ENCODE measurements at regions not wholly inside any gene's neighbourhood (a gene's known extent, or its start where the extent isn't known, plus 50 kb on each side); places are given as distances from the start of the nearest gene placed in this dataset.

- no peaks in the 10 kb centered on the region for H3K9me3 ChIP-seq (replicated peaks; ENCODE audit: control insufficient read depth, insufficient read depth, low read length)
- ChIA-PET SMC1A (ENCODE audit: uncharacterized antibody, unreplicated experiment) (interaction anchor here (1.0 kb wide), 1 partner anchor 13 kb away, joined by 3 read pairs; no protein-coding TSS in a partner anchor), RAD21 (ENCODE audit: unreplicated experiment) (no interaction called here), POLR2A (no interaction called here), CTCF (no interaction called here)
- H3K4me1 ChIP-seq (ENCODE audit: control insufficient read depth, insufficient read depth, low read length), result no peaks in the 10 kb centered on the region
- H3K36me3 ChIP-seq (ENCODE audit: control insufficient read depth in 2 of 2, insufficient read depth in 2 of 2, low read length in 1 of 2), result no peaks in the 10 kb centered on the region
- H3K79me2 ChIP-seq (ENCODE audit: control insufficient read depth, insufficient read depth, low read length), result no peaks in the 10 kb centered on the region
- DNase-seq (ENCODE audit: low read depth, low spot score) (no peak), ATAC-seq (no peak), FAIRE-seq (no peak)
- 7% methylated on average over 3 of the region's 3 CpGs for WGBS (ENCODE audit: insufficient coverage, insufficient replicate concordance, low lambda C conversion rate, missing lambda C conversion rate)
- BruUV-seq (replicated peaks), result no TSS peak
- intact Hi-C loops (cut with micrococcal nuclease; ENCODE audit: unreplicated experiment) (no loop called here), in situ Hi-C loops (cut with MboI) (no loop called here)
- H2AFZ ChIP-seq (ENCODE audit: control insufficient read depth, low read depth, low read length), result no peak overlapping the region
- no peak overlapping the region for H3K9ac ChIP-seq (ENCODE audit: control insufficient read depth, insufficient read depth, low read length)
- H4K20me1 ChIP-seq (ENCODE audit: control insufficient read depth, insufficient read depth), result no peaks in the 10 kb centered on the region
- no peaks in the 10 kb centered on the region for H3K27me3 ChIP-seq (replicated peaks in 1 of 2; ENCODE audit: control insufficient read depth in 2 of 2, insufficient read depth in 2 of 2, low read length in 1 of 2)
- H3K27ac ChIP-seq (ENCODE audit: control insufficient read depth, insufficient read depth), result no peak overlapping the region
- TF ChIP-seq RBBP5 (conservative IDR thresholded peaks at IDR 0.05), result no peak
- TF ChIP-seq USF2 (IDR thresholded peaks at IDR 0.05; ENCODE audit: borderline replicate concordance, low read depth, low read length), result no peak
- no peak for TF ChIP-seq ZNF592 (IDR thresholded peaks at IDR 0.05)
- no peak for TF ChIP-seq FOXK2 (IDR thresholded peaks at IDR 0.05)
- no peak for TF ChIP-seq PML (IDR thresholded peaks at IDR 0.05; ENCODE audit: low read length)
- TF ChIP-seq BCLAF1 (IDR thresholded peaks at IDR 0.05), result no peak
- no peak for TF ChIP-seq DPF2 (IDR thresholded peaks at IDR 0.05)
- TF ChIP-seq TAF1 (IDR thresholded peaks at IDR 0.05; ENCODE audit: borderline replicate concordance, low read depth, low read length), result no peak
- no peak for TF ChIP-seq WRNIP1 (IDR thresholded peaks at IDR 0.05; ENCODE audit: borderline replicate concordance, low read depth, low read length)
- no peak for TF ChIP-seq NBN (IDR thresholded peaks at IDR 0.05)
- H3K4me3 ChIP-seq, result no peak overlapping the region
- H3K4me2 ChIP-seq (ENCODE audit: control insufficient read depth, insufficient read depth), result no peak overlapping the region
Measured at GRCh38 chr5:62681117-62681850, 102.7 kb downstream of the LRRC70 start.

Measured in GM12878 (cell line).